ENCODE measurements at regions not wholly inside any gene's neighbourhood (a gene's known extent, or its start where the extent isn't known, plus 50 kb on each side); places are given as distances from the start of the nearest gene placed in this dataset.

- TF ChIP-seq CTCF (IDR thresholded peaks at IDR 0.05) (no peak), POLR2AphosphoS5 (IDR thresholded peaks at IDR 0.05; ENCODE audit: low read depth, low read length) (no peak), TCF7L2 (IDR thresholded peaks at IDR 0.05; ENCODE audit: low read depth, low read length) (no peak), SIN3A (IDR thresholded peaks at IDR 0.05; ENCODE audit: borderline replicate concordance, insufficient read depth, low read depth, low read length) (no peak)
These were observed 913.5 kb downstream of the TDRD15 start for GRCh38 chr2:22037274-22037673.

Data from Panc1 (cell line).